Panc1 (cell line): ENCODE measurements at regions not wholly inside any gene's neighbourhood (a gene's known extent, or its start where the extent isn't known, plus 50 kb on each side); places are given as distances from the start of the nearest gene placed in this dataset.
"Not testable (repeated sequence)": the region's sequence is repeated elsewhere in the genome, so short reads cannot be mapped to it uniquely, and the experiment has no call there.

ENCODE experiments used
- ATAC-seq: fragments of 200-7000 bp; cut with Tn5 transposase; 2 replicates; pipeline ENCODE4 v1.9.1; 2020; ENCODE audit warnings: mild to moderate bottlenecking, moderate library complexity
- BruUV-seq: library from RNA; stranded (reverse); fragments of 400-500 nt; replicated peaks from 2 replicates; lab custom pipeline; 2021; lab: Mats Ljungman, UMichigan
- CTCF ChIA-PET: fragments of 300-600 bp; sonication (Branson Sonifier 250); formaldehyde crosslinking; loops from one replicate; lab custom pipeline; 2022; ENCODE audit warnings: antibody characterized with exemption; lab: Charles Lee
- POLR2A ChIA-PET: fragments of 300-600 bp; sonication (Branson Sonifier 250); formaldehyde crosslinking; loops from one replicate; lab custom pipeline; 2022; ENCODE audit warnings: antibody characterized with exemption; lab: Charles Lee
- DNase-seq: peaks from one replicate; pipeline ENCODE4 v3.0.0-alpha.2; 2010; ENCODE audit warnings: low read depth, low spot score
- H3K27ac ChIP-seq: 2 replicates; pipeline ENCODE4 v1.5.1; 2011; ENCODE audit warnings: mild to moderate bottlenecking, low read length, inconsistent platforms
- H3K27me3 ChIP-seq: fragments of 200-500 bp; sonication (Bioruptor generic); 2 replicates; pipeline ENCODE4 v1.6.0; 2014; ENCODE audit warnings: low read length, inconsistent platforms; ENCODE audit not compliant: control insufficient read depth, insufficient read depth
- H3K36me3 ChIP-seq: fragments of 200-500 bp; sonication (Bioruptor generic); 2 replicates; pipeline ENCODE4 v1.5.1; 2014; ENCODE audit warnings: inconsistent platforms, mild to moderate bottlenecking, low read length, moderate library complexity; ENCODE audit not compliant: control insufficient read depth, insufficient read depth
- H3K4me1 ChIP-seq: 2 replicates; pipeline ENCODE4 v1.5.1; 2011; ENCODE audit warnings: inconsistent platforms, mild to moderate bottlenecking, low read length, moderate library complexity; ENCODE audit not compliant: control insufficient read depth, insufficient read depth
- H3K4me3 ChIP-seq, 2 experiments: 2 replicates each; pipeline ENCODE4 v1.5.1; 2011 to 2012; ENCODE audit warnings: low read depth in 2 of 2, low read length in 2 of 2, mild to moderate bottlenecking in 2 of 2, inconsistent platforms in 1 of 2, moderate library complexity in 1 of 2
- H3K9me3 ChIP-seq: fragments of 200-500 bp; sonication (Bioruptor generic); 2 replicates; pipeline ENCODE4 v1.5.1; 2014; ENCODE audit warnings: low read depth, mild to moderate bottlenecking, inconsistent platforms, low read length, moderate library complexity; ENCODE audit not compliant: control insufficient read depth, insufficient read depth
- POLR2AphosphoS5 ChIP-seq: IDR thresholded peaks from 2 replicates; pipeline ENCODE4 v1.6.1; 2012; ENCODE audit warnings: mild to moderate bottlenecking, low read depth, low read length, moderate library complexity
- SIN3A ChIP-seq: IDR thresholded peaks from 2 replicates; pipeline ENCODE4 v1.6.1; 2012; ENCODE audit warnings: low read depth, mild to moderate bottlenecking, low read length, moderate library complexity, borderline replicate concordance; ENCODE audit not compliant: insufficient read depth
- TCF7L2 ChIP-seq: IDR thresholded peaks from 2 replicates; pipeline ENCODE4 v1.6.1; 2011; ENCODE audit warnings: mild to moderate bottlenecking, low read depth, low read length, inconsistent platforms
- in situ Hi-C: cut with HindIII; loops from 2 replicates; pipeline ENCODE4 v1.10.0; 2016; ENCODE audit warnings: low sequenced_read_pairs, low pct_unique_long_range_greater_than_20kb
- intact Hi-C: fragments of 100-400 bp; cut with micrococcal nuclease; formaldehyde crosslinking; loops from one replicate; pipeline ENCODE4 v1.10.0; 2022; ENCODE audit not compliant: unreplicated experiment
- TF ChIP-seq, protein P1 (sequence below): fragments of 450-650 bp; IDR thresholded peaks from 2 replicates; pipeline ENCODE4 v1.5.1; 2017; ENCODE audit warnings: mild to moderate bottlenecking
- TF ChIP-seq, protein P2 (sequence below), 2 experiments: IDR thresholded peaks; 2 replicates each; pipeline ENCODE4 v1.6.1; 2011 to 2012; ENCODE audit warnings: low read depth in 2 of 2, control low read depth in 1 of 2, low read length in 1 of 2, mild to moderate bottlenecking in 1 of 2, moderate library complexity in 1 of 2; ENCODE audit not compliant: insufficient read depth in 1 of 2

DNA sequence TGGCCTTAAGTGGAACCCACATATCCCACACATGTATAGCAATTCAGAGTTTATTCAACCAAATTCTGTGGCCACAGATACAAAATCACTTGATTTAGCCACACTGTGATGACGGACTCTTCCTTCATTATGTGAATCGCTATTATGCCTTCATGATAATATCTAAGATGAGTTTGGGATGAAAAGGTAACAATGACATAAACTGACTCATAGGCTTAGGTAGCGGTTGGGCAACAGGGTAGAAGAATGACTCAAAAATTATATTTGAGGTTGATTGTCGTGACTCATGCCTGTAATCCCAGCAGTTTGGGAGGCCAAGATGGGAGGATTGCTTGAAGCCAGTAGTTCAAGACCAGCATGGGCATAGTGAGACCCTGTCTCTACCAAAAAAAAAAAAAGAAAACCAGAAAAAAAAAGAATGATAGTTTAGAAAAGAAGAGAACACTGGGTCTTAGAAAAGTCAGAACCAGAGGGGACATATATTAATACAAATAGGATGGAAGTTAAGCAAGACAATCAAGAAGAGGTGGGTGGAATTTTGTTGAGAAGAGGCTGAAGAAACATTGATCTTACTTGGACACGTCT is 70.4 kb upstream of the USP9X start:
- Histone ChIP-seq H3K9me3 (no peaks in the 10 kb centered on the region), H3K27ac (no peak overlapping the region), H3K36me3 (no peaks in the 10 kb centered on the region), H3K4me3 (no peak overlapping the region), H3K27me3 (no peaks in the 10 kb centered on the region), H3K4me1 (0 out of 2 replicates have a peak, but pooled peaks cover 2% of the 10 kb centered on the region)
- no peak for DNase-seq
- ATAC-seq, result no peak
- ChIA-PET POLR2A (no interaction called here), CTCF (no interaction called here)
- TF ChIP-seq, protein P1, sequence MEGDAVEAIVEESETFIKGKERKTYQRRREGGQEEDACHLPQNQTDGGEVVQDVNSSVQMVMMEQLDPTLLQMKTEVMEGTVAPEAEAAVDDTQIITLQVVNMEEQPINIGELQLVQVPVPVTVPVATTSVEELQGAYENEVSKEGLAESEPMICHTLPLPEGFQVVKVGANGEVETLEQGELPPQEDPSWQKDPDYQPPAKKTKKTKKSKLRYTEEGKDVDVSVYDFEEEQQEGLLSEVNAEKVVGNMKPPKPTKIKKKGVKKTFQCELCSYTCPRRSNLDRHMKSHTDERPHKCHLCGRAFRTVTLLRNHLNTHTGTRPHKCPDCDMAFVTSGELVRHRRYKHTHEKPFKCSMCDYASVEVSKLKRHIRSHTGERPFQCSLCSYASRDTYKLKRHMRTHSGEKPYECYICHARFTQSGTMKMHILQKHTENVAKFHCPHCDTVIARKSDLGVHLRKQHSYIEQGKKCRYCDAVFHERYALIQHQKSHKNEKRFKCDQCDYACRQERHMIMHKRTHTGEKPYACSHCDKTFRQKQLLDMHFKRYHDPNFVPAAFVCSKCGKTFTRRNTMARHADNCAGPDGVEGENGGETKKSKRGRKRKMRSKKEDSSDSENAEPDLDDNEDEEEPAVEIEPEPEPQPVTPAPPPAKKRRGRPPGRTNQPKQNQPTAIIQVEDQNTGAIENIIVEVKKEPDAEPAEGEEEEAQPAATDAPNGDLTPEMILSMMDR, result no peak
- TF ChIP-seq, protein P2, sequence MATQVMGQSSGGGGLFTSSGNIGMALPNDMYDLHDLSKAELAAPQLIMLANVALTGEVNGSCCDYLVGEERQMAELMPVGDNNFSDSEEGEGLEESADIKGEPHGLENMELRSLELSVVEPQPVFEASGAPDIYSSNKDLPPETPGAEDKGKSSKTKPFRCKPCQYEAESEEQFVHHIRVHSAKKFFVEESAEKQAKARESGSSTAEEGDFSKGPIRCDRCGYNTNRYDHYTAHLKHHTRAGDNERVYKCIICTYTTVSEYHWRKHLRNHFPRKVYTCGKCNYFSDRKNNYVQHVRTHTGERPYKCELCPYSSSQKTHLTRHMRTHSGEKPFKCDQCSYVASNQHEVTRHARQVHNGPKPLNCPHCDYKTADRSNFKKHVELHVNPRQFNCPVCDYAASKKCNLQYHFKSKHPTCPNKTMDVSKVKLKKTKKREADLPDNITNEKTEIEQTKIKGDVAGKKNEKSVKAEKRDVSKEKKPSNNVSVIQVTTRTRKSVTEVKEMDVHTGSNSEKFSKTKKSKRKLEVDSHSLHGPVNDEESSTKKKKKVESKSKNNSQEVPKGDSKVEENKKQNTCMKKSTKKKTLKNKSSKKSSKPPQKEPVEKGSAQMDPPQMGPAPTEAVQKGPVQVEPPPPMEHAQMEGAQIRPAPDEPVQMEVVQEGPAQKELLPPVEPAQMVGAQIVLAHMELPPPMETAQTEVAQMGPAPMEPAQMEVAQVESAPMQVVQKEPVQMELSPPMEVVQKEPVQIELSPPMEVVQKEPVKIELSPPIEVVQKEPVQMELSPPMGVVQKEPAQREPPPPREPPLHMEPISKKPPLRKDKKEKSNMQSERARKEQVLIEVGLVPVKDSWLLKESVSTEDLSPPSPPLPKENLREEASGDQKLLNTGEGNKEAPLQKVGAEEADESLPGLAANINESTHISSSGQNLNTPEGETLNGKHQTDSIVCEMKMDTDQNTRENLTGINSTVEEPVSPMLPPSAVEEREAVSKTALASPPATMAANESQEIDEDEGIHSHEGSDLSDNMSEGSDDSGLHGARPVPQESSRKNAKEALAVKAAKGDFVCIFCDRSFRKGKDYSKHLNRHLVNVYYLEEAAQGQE (IDR thresholded peaks at IDR 0.05; ENCODE audit: insufficient read depth in 1 of 2, low read depth in 2 of 2, low read length in 1 of 2), result no peak
- TF ChIP-seq SIN3A (no peak), TCF7L2 (no peak), POLR2AphosphoS5 (no peak)
- in situ Hi-C loops (no loop called here), intact Hi-C loops (no loop called here)
- no TSS peak for BruUV-seq

- intact Hi-C loops, result not testable (repeated sequence)
- POLR2A ChIA-PET, result interaction anchor here (0.8 kb wide), 1 partner anchor 9 kb away, joined by 6 read pairs; no protein-coding TSS in a partner anchor
- CTCF ChIA-PET, result interaction anchor here (0.7 kb wide), 1 partner anchor 379 kb away, joined by 12 read pairs; no protein-coding TSS in a partner anchor
These were observed 67.5 kb upstream of the USP9X start for GRCh38 chrX:41017785-41018184.

DNA sequence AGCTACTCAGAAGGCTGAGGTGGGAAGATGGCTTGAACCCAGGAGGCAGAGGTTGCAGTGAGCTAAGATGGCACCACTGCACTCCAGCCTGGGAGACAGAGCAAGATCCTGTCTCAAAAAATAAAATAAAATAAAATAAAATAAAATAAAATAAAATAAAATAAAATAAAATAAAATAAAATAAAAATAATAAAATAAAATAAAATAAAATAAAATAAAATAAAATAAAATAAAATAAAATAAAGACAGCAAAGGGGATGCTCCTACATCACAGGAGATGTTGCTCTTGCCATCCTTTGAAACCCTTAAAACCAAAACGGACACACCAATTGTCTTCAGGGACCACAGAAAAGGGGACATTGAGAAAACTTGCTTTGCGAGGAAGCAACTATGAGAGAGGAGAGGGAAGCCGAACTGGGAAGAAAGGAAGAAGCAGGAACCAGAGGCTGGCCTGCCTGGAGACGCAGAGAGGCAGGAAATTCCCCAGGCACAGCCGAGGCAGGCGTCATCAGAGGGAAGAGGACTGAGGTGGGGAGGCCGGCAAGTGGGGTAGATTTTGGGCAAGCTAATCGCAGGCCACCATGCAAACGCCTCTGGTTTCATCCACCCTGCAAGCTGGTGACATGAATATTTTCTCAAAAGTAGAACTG is 66.7 kb upstream of the USP9X start:
- H3K36me3 ChIP-seq, intact Hi-C loops: not testable (repeated sequence)

More at GRCh38 chrX:41017785-41018184, 67.5 kb upstream of the USP9X start:
- ATAC-seq, H3K9me3 ChIP-seq, H3K27me3 ChIP-seq, in situ Hi-C loops, H3K36me3 ChIP-seq, H3K27ac ChIP-seq, H3K4me1 ChIP-seq, DNase-seq, BruUV-seq, H3K4me3 ChIP-seq: not testable (repeated sequence)

More for the DNA sequence above, 66.7 kb upstream of the USP9X start:
- ATAC-seq, H3K4me1 ChIP-seq, H3K9me3 ChIP-seq, CTCF ChIA-PET, DNase-seq, BruUV-seq, H3K4me3 ChIP-seq, H3K27ac ChIP-seq, in situ Hi-C loops, H3K27me3 ChIP-seq: not testable (repeated sequence)
- POLR2A ChIA-PET, result interaction anchor here (0.8 kb wide), 1 partner anchor 10 kb away, joined by 6 read pairs; no protein-coding TSS in a partner anchor
